GM12878 (cell line): ENCODE measurements at regions not wholly inside any gene's neighbourhood (a gene's known extent, or its start where the extent isn't known, plus 50 kb on each side); places are given as distances from the start of the nearest gene placed in this dataset.

Experiments used
- EZH2 ChIP-seq: IDR thresholded peaks from 2 replicates; pipeline ENCODE4 v1.6.1; 2012; ENCODE audit warnings: low read depth, mild to moderate bottlenecking, control low read depth, inconsistent platforms, low read length, borderline replicate concordance; ENCODE audit not compliant: control insufficient read depth
- FOS ChIP-seq: IDR thresholded peaks from 3 replicates; pipeline ENCODE4 v1.6.1; 2011; ENCODE audit warnings: borderline replicate concordance; ENCODE audit not compliant: insufficient read length; ENCODE audit errors: extremely low read depth
- MTA3 ChIP-seq: IDR thresholded peaks from 2 replicates; pipeline ENCODE4 v1.6.1; 2012; ENCODE audit warnings: low read length, inconsistent platforms, borderline replicate concordance
- NR2C1 ChIP-seq: fragments of 450-650 bp; IDR thresholded peaks from 2 replicates; pipeline ENCODE4 v1.6.1; 2017; ENCODE audit warnings: antibody characterized with exemption, mild to moderate bottlenecking, moderate library complexity
- POLR2A ChIP-seq: IDR thresholded peaks from 2 replicates; pipeline ENCODE4 v1.6.1; 2011; ENCODE audit warnings: low read depth, mild to moderate bottlenecking, low read length
- POLR2AphosphoS5 ChIP-seq: IDR thresholded peaks from 2 replicates; pipeline ENCODE4 v1.6.1; 2011; ENCODE audit warnings: mild to moderate bottlenecking, low read length, inconsistent platforms
- RAD21 ChIP-seq: IDR thresholded peaks from 2 replicates; pipeline ENCODE4 v1.6.1; 2011; ENCODE audit warnings: mild to moderate bottlenecking, low read depth, low read length, moderate library complexity; ENCODE audit not compliant: insufficient read depth
- RAD51 ChIP-seq: fragments of 450-650 bp; IDR thresholded peaks from 2 replicates; pipeline ENCODE4 v1.6.1; 2016; ENCODE audit warnings: moderate library complexity, mild to moderate bottlenecking, inconsistent platforms
- RFX5 ChIP-seq: IDR thresholded peaks from 2 replicates; pipeline ENCODE4 v1.6.1; 2011; ENCODE audit warnings: low read depth, low read length, improper control_type of control experiment
- TAF1 ChIP-seq: IDR thresholded peaks from 2 replicates; pipeline ENCODE4 v1.6.1; 2011; ENCODE audit warnings: mild to moderate bottlenecking, low read depth, low read length, borderline replicate concordance
- ZBED1 ChIP-seq: IDR thresholded peaks from 2 replicates; pipeline ENCODE4 v1.6.1; 2016; ENCODE audit warnings: borderline replicate concordance
- TF ChIP-seq, protein P1 (sequence below): fragments of 450-650 bp; IDR thresholded peaks from 2 replicates; pipeline ENCODE4 v1.6.1; 2018; ENCODE audit warnings: borderline replicate concordance, mild to moderate bottlenecking; ENCODE audit not compliant: partially characterized antibody
- TF ChIP-seq, protein P2 (sequence below), 3 experiments: IDR thresholded peaks in 2 of 3; conservative IDR thresholded peaks in 1 of 3; 2 replicates each; pipeline ENCODE4 v1.5.1; 2011; ENCODE audit warnings: low read depth in 3 of 3, low read length in 3 of 3, mild to moderate bottlenecking in 3 of 3, control low read depth in 2 of 3, moderate library complexity in 2 of 3, inconsistent platforms in 1 of 3, mixed read lengths in 1 of 3; ENCODE audit not compliant: control insufficient read depth in 2 of 3, insufficient read depth in 1 of 3; ENCODE audit errors: extremely low read depth in 1 of 3
- TF ChIP-seq, protein P3 (sequence below): IDR thresholded peaks from 2 replicates; pipeline ENCODE4 v1.6.1; 2012; ENCODE audit warnings: low read depth, low read length, improper control_type of control experiment

DNA sequence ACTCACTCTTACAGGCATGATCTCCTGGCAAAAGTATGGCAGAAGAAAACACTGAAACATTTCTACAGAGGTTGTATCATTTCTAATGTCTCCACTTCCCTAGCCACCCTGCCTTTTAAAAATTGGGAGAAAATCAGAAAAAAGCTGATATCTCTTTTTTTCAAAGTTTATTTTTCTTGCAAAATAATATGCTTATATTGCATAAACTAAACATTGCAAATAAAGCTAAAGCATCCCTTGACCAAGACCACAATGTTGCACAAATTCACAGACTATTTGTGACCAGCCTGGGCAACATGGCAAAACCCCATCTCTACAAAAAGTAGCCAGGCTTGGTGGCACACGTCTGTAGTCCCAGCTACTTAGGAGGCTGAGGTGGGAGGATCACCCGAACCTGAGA, 183.3 kb upstream of the ELAVL2 start:
- no peak for TF ChIP-seq RFX5
- no peak for TF ChIP-seq RAD21
- TF ChIP-seq FOS = no peak
- no peak for TF ChIP-seq POLR2A
- TF ChIP-seq ZBED1 = no peak
- no peak for TF ChIP-seq POLR2AphosphoS5
- TF ChIP-seq, protein P1, sequence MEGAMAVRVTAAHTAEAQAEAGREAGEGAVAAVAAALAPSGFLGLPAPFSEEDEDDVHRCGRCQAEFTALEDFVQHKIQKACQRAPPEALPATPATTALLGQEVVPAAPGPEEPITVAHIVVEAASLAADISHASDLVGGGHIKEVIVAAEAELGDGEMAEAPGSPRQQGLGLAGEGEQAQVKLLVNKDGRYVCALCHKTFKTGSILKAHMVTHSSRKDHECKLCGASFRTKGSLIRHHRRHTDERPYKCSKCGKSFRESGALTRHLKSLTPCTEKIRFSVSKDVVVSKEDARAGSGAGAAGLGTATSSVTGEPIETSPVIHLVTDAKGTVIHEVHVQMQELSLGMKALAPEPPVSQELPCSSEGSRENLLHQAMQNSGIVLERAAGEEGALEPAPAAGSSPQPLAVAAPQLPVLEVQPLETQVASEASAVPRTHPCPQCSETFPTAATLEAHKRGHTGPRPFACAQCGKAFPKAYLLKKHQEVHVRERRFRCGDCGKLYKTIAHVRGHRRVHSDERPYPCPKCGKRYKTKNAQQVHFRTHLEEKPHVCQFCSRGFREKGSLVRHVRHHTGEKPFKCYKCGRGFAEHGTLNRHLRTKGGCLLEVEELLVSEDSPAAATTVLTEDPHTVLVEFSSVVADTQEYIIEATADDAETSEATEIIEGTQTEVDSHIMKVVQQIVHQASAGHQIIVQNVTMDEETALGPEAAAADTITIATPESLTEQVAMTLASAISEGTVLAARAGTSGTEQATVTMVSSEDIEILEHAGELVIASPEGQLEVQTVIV = no peak
- TF ChIP-seq, protein P2, sequence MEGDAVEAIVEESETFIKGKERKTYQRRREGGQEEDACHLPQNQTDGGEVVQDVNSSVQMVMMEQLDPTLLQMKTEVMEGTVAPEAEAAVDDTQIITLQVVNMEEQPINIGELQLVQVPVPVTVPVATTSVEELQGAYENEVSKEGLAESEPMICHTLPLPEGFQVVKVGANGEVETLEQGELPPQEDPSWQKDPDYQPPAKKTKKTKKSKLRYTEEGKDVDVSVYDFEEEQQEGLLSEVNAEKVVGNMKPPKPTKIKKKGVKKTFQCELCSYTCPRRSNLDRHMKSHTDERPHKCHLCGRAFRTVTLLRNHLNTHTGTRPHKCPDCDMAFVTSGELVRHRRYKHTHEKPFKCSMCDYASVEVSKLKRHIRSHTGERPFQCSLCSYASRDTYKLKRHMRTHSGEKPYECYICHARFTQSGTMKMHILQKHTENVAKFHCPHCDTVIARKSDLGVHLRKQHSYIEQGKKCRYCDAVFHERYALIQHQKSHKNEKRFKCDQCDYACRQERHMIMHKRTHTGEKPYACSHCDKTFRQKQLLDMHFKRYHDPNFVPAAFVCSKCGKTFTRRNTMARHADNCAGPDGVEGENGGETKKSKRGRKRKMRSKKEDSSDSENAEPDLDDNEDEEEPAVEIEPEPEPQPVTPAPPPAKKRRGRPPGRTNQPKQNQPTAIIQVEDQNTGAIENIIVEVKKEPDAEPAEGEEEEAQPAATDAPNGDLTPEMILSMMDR (IDR thresholded peaks at IDR 0.05 in 2 of 3, conservative IDR thresholded peaks at IDR 0.05 in 1 of 3; ENCODE audit: control insufficient read depth in 2 of 3, extremely low read depth in 1 of 3, insufficient read depth in 1 of 3, low read depth in 3 of 3, low read length in 3 of 3) = no peak
- TF ChIP-seq, protein P3, sequence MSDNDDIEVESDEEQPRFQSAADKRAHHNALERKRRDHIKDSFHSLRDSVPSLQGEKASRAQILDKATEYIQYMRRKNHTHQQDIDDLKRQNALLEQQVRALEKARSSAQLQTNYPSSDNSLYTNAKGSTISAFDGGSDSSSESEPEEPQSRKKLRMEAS = no peak
- TF ChIP-seq MTA3 = no peak
- TF ChIP-seq RAD51 = no peak
- no peak for TF ChIP-seq TAF1
- no peak for TF ChIP-seq EZH2
- no peak for TF ChIP-seq NR2C1
